Ishikawa (cell line): ENCODE measurements at regions not wholly inside any gene's neighbourhood (a gene's known extent, or its start where the extent isn't known, plus 50 kb on each side); places are given as distances from the start of the nearest gene placed in this dataset.

Source experiments
- CEBPB ChIP-seq: IDR thresholded peaks from 2 replicates; pipeline ENCODE4 v1.6.1; 2012
- CREB1 ChIP-seq: IDR thresholded peaks from 2 replicates; pipeline ENCODE4 v1.6.1; 2012; ENCODE audit warnings: low read depth
- EGR1 ChIP-seq: IDR thresholded peaks from 2 replicates; pipeline ENCODE4 v1.6.1; 2012
- EP300 ChIP-seq: IDR thresholded peaks from 2 replicates; pipeline ENCODE4 v1.6.1; 2012; ENCODE audit warnings: borderline replicate concordance
- FOXM1 ChIP-seq: IDR thresholded peaks from 2 replicates; pipeline ENCODE4 v1.6.1; 2012; ENCODE audit warnings: low read depth, borderline replicate concordance
- NFIC ChIP-seq: IDR thresholded peaks from 2 replicates; pipeline ENCODE4 v1.6.1; 2012
- RAD21 ChIP-seq: IDR thresholded peaks from 2 replicates; pipeline ENCODE4 v1.6.1; 2012; ENCODE audit warnings: low read depth
- TAF1 ChIP-seq: IDR thresholded peaks from 2 replicates; pipeline ENCODE4 v1.6.1; 2012; ENCODE audit warnings: low read depth, mild to moderate bottlenecking
- TCF12 ChIP-seq: IDR thresholded peaks from 2 replicates; pipeline ENCODE4 v1.6.1; 2012; ENCODE audit warnings: low read depth
- TEAD4 ChIP-seq: IDR thresholded peaks from 2 replicates; pipeline ENCODE4 v1.6.1; 2012
- YY1 ChIP-seq: IDR thresholded peaks from 2 replicates; pipeline ENCODE4 v1.6.1; 2012; ENCODE audit warnings: low read depth
- ZBTB7A ChIP-seq: IDR thresholded peaks from 2 replicates; pipeline ENCODE4 v1.6.1; 2012; ENCODE audit warnings: low read depth
- TF ChIP-seq, protein P1 (sequence below): IDR thresholded peaks from 2 replicates; pipeline ENCODE4 v1.6.1; 2012
- TF ChIP-seq, protein P2 (sequence below): IDR thresholded peaks from 2 replicates; pipeline ENCODE4 v1.6.1; 2012; ENCODE audit warnings: low read depth, mild to moderate bottlenecking
- TF ChIP-seq, protein P3 (sequence below): IDR thresholded peaks from 2 replicates; pipeline ENCODE4 v1.6.1; 2012

DNA sequence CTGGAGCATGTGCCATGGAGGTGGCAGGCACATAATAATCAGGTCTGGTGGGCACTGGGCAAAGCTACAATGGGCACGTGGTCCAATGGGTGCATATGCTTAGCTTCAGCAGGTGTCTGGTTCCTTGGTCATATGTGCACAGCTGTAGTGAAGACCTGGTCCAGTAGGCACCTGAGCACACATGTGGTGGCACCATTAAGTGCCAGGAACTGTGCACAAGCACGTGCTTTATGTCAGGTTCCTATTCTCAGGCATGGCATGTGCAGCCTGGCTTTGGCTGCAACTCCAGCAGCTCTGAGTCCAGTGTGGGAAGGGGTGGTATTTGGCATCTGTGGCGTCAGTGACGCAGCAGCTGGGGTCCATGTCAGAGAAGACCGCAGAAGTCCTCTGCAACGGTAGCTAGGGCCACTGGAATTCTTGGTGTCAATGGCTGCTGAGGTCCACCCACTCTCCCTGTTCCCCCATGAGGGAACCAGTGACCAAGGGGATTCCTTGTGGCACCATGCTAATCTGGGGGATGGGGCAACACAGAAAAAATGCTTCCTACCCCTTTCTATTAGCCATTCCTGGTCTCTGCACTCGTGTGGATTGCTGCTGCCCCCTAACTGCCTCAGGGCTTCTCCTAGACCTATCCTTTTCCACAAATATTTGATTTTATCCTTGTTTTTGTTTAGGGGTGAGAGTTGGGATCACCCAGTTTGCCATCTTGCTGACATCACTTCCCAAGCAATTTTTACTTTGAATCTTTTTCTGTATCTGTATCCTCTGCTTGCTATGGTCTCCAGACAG lies 262.9 kb upstream of the MAP2 start:
- TF ChIP-seq, protein P1, sequence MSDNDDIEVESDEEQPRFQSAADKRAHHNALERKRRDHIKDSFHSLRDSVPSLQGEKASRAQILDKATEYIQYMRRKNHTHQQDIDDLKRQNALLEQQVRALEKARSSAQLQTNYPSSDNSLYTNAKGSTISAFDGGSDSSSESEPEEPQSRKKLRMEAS, result no peak
- TF ChIP-seq YY1 (no peak), EGR1 (no peak), RAD21 (no peak), NFIC (no peak), TAF1 (no peak), FOXM1 (no peak), ZBTB7A (no peak), TEAD4 (no peak), TCF12 (no peak), CREB1 (no peak)
- TF ChIP-seq, protein P2, sequence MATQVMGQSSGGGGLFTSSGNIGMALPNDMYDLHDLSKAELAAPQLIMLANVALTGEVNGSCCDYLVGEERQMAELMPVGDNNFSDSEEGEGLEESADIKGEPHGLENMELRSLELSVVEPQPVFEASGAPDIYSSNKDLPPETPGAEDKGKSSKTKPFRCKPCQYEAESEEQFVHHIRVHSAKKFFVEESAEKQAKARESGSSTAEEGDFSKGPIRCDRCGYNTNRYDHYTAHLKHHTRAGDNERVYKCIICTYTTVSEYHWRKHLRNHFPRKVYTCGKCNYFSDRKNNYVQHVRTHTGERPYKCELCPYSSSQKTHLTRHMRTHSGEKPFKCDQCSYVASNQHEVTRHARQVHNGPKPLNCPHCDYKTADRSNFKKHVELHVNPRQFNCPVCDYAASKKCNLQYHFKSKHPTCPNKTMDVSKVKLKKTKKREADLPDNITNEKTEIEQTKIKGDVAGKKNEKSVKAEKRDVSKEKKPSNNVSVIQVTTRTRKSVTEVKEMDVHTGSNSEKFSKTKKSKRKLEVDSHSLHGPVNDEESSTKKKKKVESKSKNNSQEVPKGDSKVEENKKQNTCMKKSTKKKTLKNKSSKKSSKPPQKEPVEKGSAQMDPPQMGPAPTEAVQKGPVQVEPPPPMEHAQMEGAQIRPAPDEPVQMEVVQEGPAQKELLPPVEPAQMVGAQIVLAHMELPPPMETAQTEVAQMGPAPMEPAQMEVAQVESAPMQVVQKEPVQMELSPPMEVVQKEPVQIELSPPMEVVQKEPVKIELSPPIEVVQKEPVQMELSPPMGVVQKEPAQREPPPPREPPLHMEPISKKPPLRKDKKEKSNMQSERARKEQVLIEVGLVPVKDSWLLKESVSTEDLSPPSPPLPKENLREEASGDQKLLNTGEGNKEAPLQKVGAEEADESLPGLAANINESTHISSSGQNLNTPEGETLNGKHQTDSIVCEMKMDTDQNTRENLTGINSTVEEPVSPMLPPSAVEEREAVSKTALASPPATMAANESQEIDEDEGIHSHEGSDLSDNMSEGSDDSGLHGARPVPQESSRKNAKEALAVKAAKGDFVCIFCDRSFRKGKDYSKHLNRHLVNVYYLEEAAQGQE, result no peak

DNA sequence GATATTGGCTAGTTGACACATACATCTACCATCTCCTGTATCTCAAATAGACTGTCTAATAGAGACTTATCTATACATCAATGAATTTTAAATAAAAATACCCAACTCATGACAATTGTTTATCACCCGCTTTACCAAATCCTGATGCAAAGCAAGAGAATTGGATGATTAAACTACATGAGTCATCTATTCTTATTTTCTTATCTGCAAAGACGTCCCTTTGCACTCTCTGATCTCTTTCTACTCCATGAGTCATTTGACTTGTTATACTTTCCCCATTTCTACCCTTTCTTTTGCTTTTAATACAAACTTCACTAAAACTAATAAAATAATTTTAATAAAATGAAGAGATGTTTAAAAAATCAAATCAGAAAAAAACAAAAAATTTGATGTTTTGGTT lies 261.7 kb upstream of the MAP2 start:
- no peak for TF ChIP-seq YY1
- TF ChIP-seq, protein P1, result no peak
- no peak for TF ChIP-seq NFIC
- TF ChIP-seq ZBTB7A, result no peak
- no peak for TF ChIP-seq FOXM1
- TF ChIP-seq, protein P3, sequence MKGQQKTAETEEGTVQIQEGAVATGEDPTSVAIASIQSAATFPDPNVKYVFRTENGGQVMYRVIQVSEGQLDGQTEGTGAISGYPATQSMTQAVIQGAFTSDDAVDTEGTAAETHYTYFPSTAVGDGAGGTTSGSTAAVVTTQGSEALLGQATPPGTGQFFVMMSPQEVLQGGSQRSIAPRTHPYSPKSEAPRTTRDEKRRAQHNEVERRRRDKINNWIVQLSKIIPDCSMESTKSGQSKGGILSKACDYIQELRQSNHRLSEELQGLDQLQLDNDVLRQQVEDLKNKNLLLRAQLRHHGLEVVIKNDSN, result no peak
- TF ChIP-seq CREB1, result no peak
- no peak for TF ChIP-seq TCF12
- no peak for TF ChIP-seq TEAD4
- TF ChIP-seq EGR1, result no peak
- TF ChIP-seq CEBPB, result no peak
- no peak for TF ChIP-seq TAF1
- TF ChIP-seq RAD21, result no peak
- TF ChIP-seq, protein P2, result no peak
- TF ChIP-seq EP300, result no peak

DNA sequence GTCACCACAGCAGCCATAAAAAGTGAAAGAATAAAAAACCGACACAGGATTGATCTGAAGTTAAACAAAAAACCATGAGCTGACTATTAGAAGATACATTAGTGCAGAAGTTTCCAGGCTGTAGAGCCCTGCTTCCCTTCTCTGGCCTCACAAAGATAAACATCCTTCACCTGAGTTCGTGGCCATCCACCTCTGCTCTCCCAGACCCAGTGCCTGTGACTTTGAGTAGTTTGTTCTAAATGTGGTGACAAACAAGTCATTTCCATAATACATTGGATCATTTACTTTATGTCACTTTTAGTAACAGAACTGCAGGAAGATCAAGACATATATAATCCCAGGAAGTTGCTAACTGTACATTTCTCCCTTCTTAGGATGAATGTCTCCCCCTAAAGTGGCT lies 241.9 kb upstream of the MAP2 start:
- TF ChIP-seq TCF12 (no peak), TAF1 (no peak), ZBTB7A (no peak), TEAD4 (no peak), CEBPB (no peak), CREB1 (no peak), FOXM1 (no peak), NFIC (no peak), EP300 (no peak), RAD21 (no peak), YY1 (no peak), EGR1 (no peak)
- TF ChIP-seq, protein P2, result no peak
- TF ChIP-seq, protein P1, result no peak
- TF ChIP-seq, protein P3, result no peak

DNA sequence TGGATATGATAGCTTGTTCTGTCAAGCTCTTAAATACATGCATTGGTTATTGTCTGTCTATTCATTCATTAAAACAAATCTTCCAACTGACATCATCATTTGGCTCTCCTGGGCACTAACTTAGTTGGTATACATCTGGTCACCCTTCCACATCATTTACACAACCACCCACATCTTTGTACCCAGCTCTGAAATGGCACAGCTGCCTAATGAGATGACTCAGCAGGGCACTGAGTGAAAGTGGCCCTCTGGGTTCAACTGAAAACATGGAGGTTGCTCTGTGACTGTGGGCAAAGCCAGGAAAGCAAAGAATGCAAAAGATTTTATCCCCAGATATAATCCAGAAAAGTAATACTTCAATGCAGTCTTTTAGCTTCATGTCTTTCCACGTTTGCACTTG lies 234.0 kb upstream of the MAP2 start:
- no peak for TF ChIP-seq CEBPB
- no peak for TF ChIP-seq YY1
- TF ChIP-seq NFIC, result no peak
- no peak for TF ChIP-seq TCF12
- TF ChIP-seq TAF1, result no peak
- no peak for TF ChIP-seq RAD21
- TF ChIP-seq, protein P1, result no peak
- TF ChIP-seq, protein P2, result no peak
- no peak for TF ChIP-seq ZBTB7A
- no peak for TF ChIP-seq EGR1
